Common myeloid progenitor, CD34-positive (primary cell): ENCODE measurements at regions not wholly inside any gene's neighbourhood (a gene's known extent, or its start where the extent isn't known, plus 50 kb on each side); places are given as distances from the start of the nearest gene placed in this dataset.
A peak's percentile ranks its signal among the peaks of the same experiment; 100 is the strongest.
"Not testable (repeated sequence)": the region's sequence is repeated elsewhere in the genome, so short reads cannot be mapped to it uniquely, and the experiment has no call there.

Source experiments
- CTCF ChIA-PET: fragments of 350-600 bp; sonication (Branson Sonifier 250); formaldehyde crosslinking; loops from one replicate; lab custom pipeline; 2021; ENCODE audit warnings: antibody characterized with exemption; lab: Charles Lee
- POLR2A ChIA-PET: fragments of 350-600 bp; sonication (Branson Sonifier 250); formaldehyde crosslinking; loops from one replicate; lab custom pipeline; 2021; ENCODE audit warnings: antibody characterized with exemption; lab: Charles Lee
- DNase-seq, 3 donors: peaks; one replicate each; pipeline versions ENCODE4 v3.0.0 to v3.0.0-alpha.2; 2013
- H3K27ac ChIP-seq, 2 experiments: 1 replicate in 1 of 2; 2 replicates in 1 of 2; pipeline ENCODE4 v1.7.0; 2013; ENCODE audit warnings: inconsistent platforms in 2 of 2, low read length in 2 of 2, mild to moderate bottlenecking in 2 of 2, low read depth in 1 of 2, moderate library complexity in 1 of 2; ENCODE audit not compliant: severe bottlenecking in 2 of 2, insufficient read depth in 1 of 2, poor library complexity in 1 of 2
- H3K27me3 ChIP-seq, 5 experiments: replicated peaks in 2 of 5; 1 replicate in 3 of 5; 2 replicates in 2 of 5; pipeline versions ENCODE4 v1.6.1 to v1.7.0; 2013; ENCODE audit warnings: low read length in 4 of 5, mild to moderate bottlenecking in 2 of 5, moderate library complexity in 2 of 5, inconsistent platforms in 1 of 5; ENCODE audit not compliant: insufficient read depth in 5 of 5, control insufficient read depth in 4 of 5
- H3K36me3 ChIP-seq, 4 experiments: 1 replicate in 2 of 4; 2 replicates in 2 of 4; pipeline versions ENCODE4 v1.6.1 to v1.7.0; 2013; ENCODE audit warnings: low read length in 3 of 4, control low read depth in 1 of 4, mild to moderate bottlenecking in 1 of 4; ENCODE audit not compliant: control insufficient read depth in 4 of 4, insufficient read depth in 4 of 4
- H3K4me1 ChIP-seq, 4 experiments: 1 replicate in 3 of 4; 2 replicates in 1 of 4; pipeline versions ENCODE4 v1.6.1 to v1.7.1; 2013; ENCODE audit warnings: low read length in 3 of 4, mild to moderate bottlenecking in 3 of 4, control low read depth in 1 of 4, inconsistent platforms in 1 of 4, moderate library complexity in 1 of 4; ENCODE audit not compliant: control insufficient read depth in 4 of 4, insufficient read depth in 4 of 4; ENCODE audit errors: control extremely low read depth in 1 of 4
- H3K4me3 ChIP-seq, 7 experiments: 1 replicate in 4 of 7; 2 replicates in 3 of 7; pipeline versions ENCODE4 v1.5.1 to v1.7.0; 2013; ENCODE audit warnings: mild to moderate bottlenecking in 7 of 7, low read length in 6 of 7, moderate library complexity in 6 of 7, inconsistent platforms in 2 of 7, low read depth in 2 of 7, control low read depth in 1 of 7; ENCODE audit not compliant: insufficient read depth in 4 of 7, control insufficient read depth in 1 of 7; ENCODE audit errors: extremely low read depth in 1 of 7
- H3K9me3 ChIP-seq, 5 experiments: 1 replicate in 4 of 5; 2 replicates in 1 of 5; pipeline versions ENCODE4 v1.6.1 to v1.7.1; 2013; ENCODE audit warnings: low read length in 4 of 5, mild to moderate bottlenecking in 2 of 5, inconsistent platforms in 1 of 5, low read depth in 1 of 5, moderate library complexity in 1 of 5; ENCODE audit not compliant: control insufficient read depth in 4 of 5, insufficient read depth in 2 of 5; ENCODE audit errors: control extremely low read depth in 1 of 5
- WGBS: methylation state at CpG from one replicate; pipeline ENCODE4 v1.1.5; 2013; ENCODE audit not compliant: insufficient coverage; 5-methylcytosine and 5-hydroxymethylcytosine counted together

DNA sequence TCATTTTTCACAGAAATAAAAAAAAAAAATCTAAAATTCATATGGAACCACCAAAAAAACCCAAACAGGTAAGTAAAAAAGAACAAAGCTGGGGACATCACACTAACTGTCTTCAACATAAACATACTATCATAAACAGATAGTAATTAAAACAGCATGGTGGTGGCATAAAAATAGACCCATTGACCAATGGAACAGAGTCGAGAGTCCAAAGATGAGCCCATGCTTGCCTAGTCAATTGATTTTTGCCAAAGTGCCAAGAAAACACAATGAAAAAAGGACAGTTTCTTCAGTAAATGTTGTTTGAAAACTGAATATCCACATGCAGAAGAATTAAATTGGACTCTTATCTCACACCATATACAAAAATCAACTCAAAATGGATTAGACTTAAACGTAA is 513.2 kb upstream of the PHF14 start:
- Histone ChIP-seq H3K4me3 (no peak overlapping the region), H3K27ac (no peak overlapping the region), H3K9me3 (no peaks in the 10 kb centered on the region), H3K4me1 (no peaks in the 10 kb centered on the region), H3K27me3 (no peaks in the 10 kb centered on the region), H3K36me3 (no peaks in the 10 kb centered on the region)
- WGBS, result no CpG with 5 or more reads among the region's 2 CpGs
- ChIA-PET POLR2A (no interaction called here), CTCF (no interaction called here)
- DNase-seq, result no peak

DNA sequence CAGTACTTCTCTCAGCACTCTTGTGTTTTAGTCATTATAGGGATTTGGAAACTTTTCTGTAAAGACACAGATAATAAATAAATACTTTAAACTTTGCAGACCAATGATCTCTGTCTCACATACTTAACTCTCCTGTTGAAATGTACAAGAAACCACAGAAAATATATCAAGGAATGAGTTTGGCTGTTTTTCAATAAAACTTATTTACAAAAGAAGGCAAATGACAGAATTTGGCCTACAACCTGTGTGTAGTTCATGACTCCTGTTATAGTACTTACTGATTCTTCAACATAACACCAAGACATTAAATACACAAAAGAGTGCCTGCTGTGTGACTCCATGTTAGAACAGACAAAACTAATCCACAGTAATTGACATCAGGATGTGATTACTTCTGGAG is 510.0 kb upstream of the PHF14 start:
- H3K27me3 ChIP-seq, result no peaks in the 10 kb centered on the region
- ChIA-PET CTCF (no interaction called here), POLR2A (no interaction called here)
- H3K27ac ChIP-seq, result no peak overlapping the region
- no peak for DNase-seq
- H3K4me3 ChIP-seq, result no peak overlapping the region
- no peaks in the 10 kb centered on the region for H3K36me3 ChIP-seq
- H3K4me1 ChIP-seq, result no peaks in the 10 kb centered on the region
- H3K9me3 ChIP-seq, result no peaks in the 10 kb centered on the region

DNA sequence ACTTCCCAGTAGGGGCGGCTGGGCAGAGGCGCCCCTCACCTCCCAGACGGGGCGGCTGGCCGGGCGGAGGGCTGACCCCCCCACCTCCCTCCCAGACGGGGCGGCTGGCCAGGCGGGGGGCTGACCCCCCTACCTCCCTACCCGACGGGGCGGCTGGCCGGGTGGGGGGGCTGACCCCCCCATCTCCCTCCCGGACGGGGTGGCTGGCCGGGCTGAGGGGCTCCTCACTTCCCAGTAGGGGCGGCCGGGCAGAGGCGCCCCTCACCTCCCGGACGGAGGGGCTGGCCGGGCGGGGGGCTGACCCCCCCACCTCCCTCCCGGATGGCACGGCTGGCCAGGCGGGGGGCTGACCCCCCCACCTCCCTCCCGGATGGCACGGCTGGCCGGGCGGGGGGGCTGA is 508.1 kb upstream of the PHF14 start:
- H3K36me3 ChIP-seq, CTCF ChIA-PET, H3K27ac ChIP-seq, H3K27me3 ChIP-seq, DNase-seq, POLR2A ChIA-PET, H3K4me1 ChIP-seq, H3K4me3 ChIP-seq, H3K9me3 ChIP-seq: not testable (repeated sequence)
- no CpG with 5 or more reads among the region's 30 CpGs for WGBS

DNA sequence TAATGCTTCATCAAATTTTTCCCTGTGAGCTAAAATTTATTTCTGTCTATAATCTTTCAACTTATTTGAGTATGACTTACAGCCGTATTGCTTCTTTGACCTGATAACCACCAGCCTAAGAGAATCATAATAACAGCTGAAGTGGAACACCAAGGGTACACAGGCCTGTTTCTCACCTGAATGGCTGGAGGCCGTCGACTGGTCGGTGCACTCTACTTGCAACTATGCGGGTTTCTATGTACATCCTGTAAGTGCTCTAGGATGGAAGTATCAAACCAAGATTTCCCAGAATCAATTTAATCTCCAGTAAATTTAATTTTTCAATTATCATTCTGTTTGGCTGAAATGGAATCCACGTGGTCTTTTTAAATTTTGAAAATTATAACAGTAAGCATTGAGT is 504.8 kb upstream of the PHF14 start:
- H3K4me1 ChIP-seq, result no peaks in the 10 kb centered on the region
- H3K9me3 ChIP-seq, result no peaks in the 10 kb centered on the region
- DNase-seq, result no peak
- WGBS, result 98% methylated on average over 5 of the region's 6 CpGs
- H3K27ac ChIP-seq, result no peak overlapping the region
- H3K4me3 ChIP-seq, result no peak overlapping the region
- ChIA-PET POLR2A (no interaction called here), CTCF (no interaction called here)
- no peaks in the 10 kb centered on the region for H3K27me3 ChIP-seq
- H3K36me3 ChIP-seq, result no peaks in the 10 kb centered on the region

DNA sequence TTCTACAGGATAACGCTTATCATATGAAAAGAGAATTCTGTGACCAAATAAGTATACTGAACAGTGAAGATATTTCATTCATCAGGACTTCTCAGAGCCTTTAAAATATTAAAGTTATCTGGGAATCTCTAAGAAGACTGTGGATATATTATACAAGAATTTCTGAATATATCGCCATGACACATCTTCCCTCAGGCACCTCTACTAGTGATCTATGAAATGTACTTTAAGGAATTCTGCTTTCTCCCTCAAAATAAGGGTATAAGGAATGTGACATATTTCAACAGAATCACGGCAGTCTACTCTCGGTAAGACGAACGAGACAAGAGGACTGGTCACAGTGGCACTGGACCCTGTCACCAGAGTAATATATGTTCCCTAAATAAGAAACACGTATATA is 504.2 kb upstream of the PHF14 start:
- ChIA-PET CTCF (no interaction called here), POLR2A (no interaction called here)
- Histone ChIP-seq H3K4me3 (no peak overlapping the region), H3K36me3 (no peaks in the 10 kb centered on the region), H3K27ac (no peak overlapping the region), H3K4me1 (no peaks in the 10 kb centered on the region), H3K9me3 (no peaks in the 10 kb centered on the region), H3K27me3 (no peaks in the 10 kb centered on the region)
- no CpG with 5 or more reads among the region's 7 CpGs for WGBS
- DNase-seq, result no peak

DNA sequence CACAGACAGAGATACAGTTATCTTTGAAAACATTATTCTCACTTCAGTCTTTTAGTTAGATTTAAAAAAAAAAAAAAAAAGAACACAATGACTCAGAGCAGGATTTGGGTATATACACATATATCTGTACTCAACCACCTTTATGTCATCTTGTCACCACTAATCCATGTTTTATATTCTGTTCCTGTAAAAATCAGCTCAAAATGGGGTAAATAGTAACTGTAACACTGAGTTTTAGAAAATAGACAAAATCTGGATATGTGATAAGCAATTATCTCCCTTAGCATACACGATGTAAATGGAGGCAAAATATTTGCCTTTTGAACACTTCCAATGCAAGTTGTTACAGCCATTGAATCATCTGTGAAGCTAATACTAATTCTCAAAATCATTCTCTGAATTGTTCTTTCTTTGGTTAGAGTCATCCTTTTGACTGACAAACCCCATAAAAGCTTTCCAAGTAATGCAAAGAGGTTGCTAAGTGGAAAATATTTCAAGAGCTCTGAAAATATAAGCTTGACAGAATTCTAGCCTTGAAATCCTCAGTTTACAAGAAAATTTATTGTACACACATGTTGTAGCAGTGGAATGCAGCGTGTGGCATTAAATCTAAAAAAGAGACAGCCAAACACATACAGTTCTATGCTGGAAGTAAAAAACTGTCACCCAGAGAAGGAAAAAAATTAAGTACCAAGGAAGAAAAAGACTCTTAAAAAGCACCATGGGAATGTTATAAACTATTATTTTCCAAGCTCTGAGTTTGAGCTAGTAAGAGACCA is 502.2 kb upstream of the PHF14 start:
- ChIA-PET POLR2A (no interaction called here), CTCF (interaction anchor here (0.8 kb wide), 1 partner anchor 235 kb away, joined by 3 read pairs; no protein-coding TSS in a partner anchor)
- no peak overlapping the region for H3K4me3 ChIP-seq
- peak in 1 of 3 donors; percentile 4 for DNase-seq
- H3K4me1 ChIP-seq, result no peaks in the 10 kb centered on the region
- no peaks in the 10 kb centered on the region for H3K9me3 ChIP-seq
- no peaks in the 10 kb centered on the region for H3K27me3 ChIP-seq
- no peaks in the 10 kb centered on the region for H3K36me3 ChIP-seq
- no peak overlapping the region for H3K27ac ChIP-seq
- no CpG with 5 or more reads among the region's 2 CpGs for WGBS

DNA sequence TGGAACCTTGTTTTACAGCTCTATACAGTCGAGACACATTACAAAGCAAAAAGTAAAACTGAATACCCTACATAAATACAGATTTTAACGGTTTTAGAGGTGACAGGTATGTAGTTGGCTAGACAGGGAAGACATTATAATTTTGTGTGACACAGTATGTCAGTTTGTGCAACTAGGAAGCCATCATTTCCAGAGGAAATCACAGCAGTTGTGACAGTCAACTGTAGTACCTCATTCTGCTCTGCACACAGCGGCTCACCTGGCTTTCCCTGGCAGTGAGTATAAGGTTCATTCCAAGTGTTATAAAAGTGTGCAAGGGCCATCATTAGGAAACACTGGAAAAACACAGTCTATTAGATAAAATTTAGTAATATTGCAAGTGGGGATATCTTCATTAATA is 501.6 kb upstream of the PHF14 start:
- WGBS, result 100% methylated on average over 1 of the region's 3 CpGs
- Histone ChIP-seq H3K36me3 (no peaks in the 10 kb centered on the region), H3K27me3 (no peaks in the 10 kb centered on the region), H3K27ac (no peak overlapping the region), H3K4me3 (no peak overlapping the region), H3K9me3 (no peaks in the 10 kb centered on the region), H3K4me1 (no peaks in the 10 kb centered on the region)
- ChIA-PET CTCF (interaction anchor here (0.8 kb wide), 1 partner anchor 235 kb away, joined by 3 read pairs; no protein-coding TSS in a partner anchor), POLR2A (no interaction called here)
- DNase-seq, result no peak
